Osteocyte (in vitro differentiated cells): ENCODE measurements at regions not wholly inside any gene's neighbourhood (a gene's known extent, or its start where the extent isn't known, plus 50 kb on each side); places are given as distances from the start of the nearest gene placed in this dataset.

Experiments used
- DNase-seq: peaks from one replicate; pipeline ENCODE4 v3.0.0; 2021; ENCODE audit warnings: mixed read lengths; ENCODE audit not compliant: unreplicated experiment; ENCODE audit errors: extremely low spot score
- H3K27ac Mint-ChIP-seq: one replicate; pipeline ENCODE4 v1.8.0; 2021; ENCODE audit warnings: mild to moderate bottlenecking, mixed read lengths; ENCODE audit not compliant: unreplicated experiment
- H3K27me3 Mint-ChIP-seq: one replicate; pipeline ENCODE4 v1.8.0; 2021; ENCODE audit warnings: mixed read lengths; ENCODE audit not compliant: unreplicated experiment
- H3K36me3 Mint-ChIP-seq: one replicate; pipeline ENCODE4 v1.8.0; 2021; ENCODE audit warnings: mixed read lengths; ENCODE audit not compliant: unreplicated experiment
- H3K4me1 Mint-ChIP-seq: one replicate; pipeline ENCODE4 v1.8.0; 2021; ENCODE audit warnings: mixed read lengths; ENCODE audit not compliant: unreplicated experiment
- H3K4me3 Mint-ChIP-seq: one replicate; pipeline ENCODE4 v1.8.0; 2021; ENCODE audit warnings: mild to moderate bottlenecking, moderate library complexity, mixed read lengths; ENCODE audit not compliant: unreplicated experiment
- H3K9me3 Mint-ChIP-seq: one replicate; pipeline ENCODE4 v1.8.0; 2021; ENCODE audit warnings: mixed read lengths; ENCODE audit not compliant: unreplicated experiment
- CTCF ChIP-seq: fragments of 200-600 bp; sonication (generic); IDR thresholded peaks from 2 replicates; pipeline ENCODE4 v1.5.0; 2021; ENCODE audit warnings: antibody characterized with exemption, mild to moderate bottlenecking, moderate library complexity

- no peaks in the 10 kb centered on the region for H3K36me3 Mint-ChIP-seq
- no peaks in the 10 kb centered on the region for H3K9me3 Mint-ChIP-seq
- TF ChIP-seq CTCF = no peak
- DNase-seq = no peak
- peaks cover 67% of the 10 kb centered on the region for H3K27me3 Mint-ChIP-seq
- H3K27ac Mint-ChIP-seq = no peak overlapping the region
- no peaks in the 10 kb centered on the region for H3K4me1 Mint-ChIP-seq
- no peak overlapping the region for H3K4me3 Mint-ChIP-seq
These were observed 57.6 kb downstream of the JRKL start for GRCh38 chr11:96447208-96448110.

DNA sequence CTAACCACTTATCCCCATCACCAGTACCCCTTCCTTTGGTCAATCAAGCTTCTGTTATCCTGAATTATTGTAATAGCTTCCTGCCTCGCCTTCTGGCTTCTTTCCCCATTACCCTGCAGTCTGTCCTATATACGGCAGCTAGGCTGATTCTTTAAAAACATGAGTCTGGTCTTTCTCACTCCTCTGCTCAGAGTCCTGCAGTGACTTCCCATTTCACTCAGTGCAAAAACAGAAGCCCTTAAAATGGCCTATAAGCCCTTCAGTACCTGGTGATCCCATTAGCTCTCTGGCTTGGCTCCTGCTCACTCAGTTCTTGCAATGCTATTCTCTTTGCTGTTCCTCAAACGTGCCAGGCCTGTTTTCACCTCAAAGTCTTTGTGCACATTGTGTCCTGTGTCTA, 58.4 kb downstream of the JRKL start:
- Mint-ChIP-seq H3K9me3 (no peaks in the 10 kb centered on the region), H3K4me1 (no peaks in the 10 kb centered on the region), H3K27ac (no peak overlapping the region), H3K27me3 (peaks cover 59% of the 10 kb centered on the region), H3K4me3 (no peak overlapping the region), H3K36me3 (no peaks in the 10 kb centered on the region)
- TF ChIP-seq CTCF = no peak
- DNase-seq = no peak

GRCh38 chr11:96456111-96456510, 66.3 kb downstream of the JRKL start:
- no peak for TF ChIP-seq CTCF
- no peak for DNase-seq
- no peak overlapping the region for H3K27ac Mint-ChIP-seq
- H3K36me3 Mint-ChIP-seq = no peaks in the 10 kb centered on the region
- no peaks in the 10 kb centered on the region for H3K4me1 Mint-ChIP-seq
- no peak overlapping the region for H3K4me3 Mint-ChIP-seq
- no peaks in the 10 kb centered on the region for H3K9me3 Mint-ChIP-seq
- peaks cover 56% of the 10 kb centered on the region for H3K27me3 Mint-ChIP-seq

GRCh38 chr11:96459751-96460150, 69.9 kb downstream of the JRKL start:
- Mint-ChIP-seq H3K4me1 (peaks cover 2% of the 10 kb centered on the region), H3K27me3 (peaks cover 71% of the 10 kb centered on the region), H3K9me3 (no peaks in the 10 kb centered on the region), H3K27ac (no peak overlapping the region), H3K4me3 (no peak overlapping the region), H3K36me3 (no peaks in the 10 kb centered on the region)
- no peak for DNase-seq
- TF ChIP-seq CTCF = no peak

DNA sequence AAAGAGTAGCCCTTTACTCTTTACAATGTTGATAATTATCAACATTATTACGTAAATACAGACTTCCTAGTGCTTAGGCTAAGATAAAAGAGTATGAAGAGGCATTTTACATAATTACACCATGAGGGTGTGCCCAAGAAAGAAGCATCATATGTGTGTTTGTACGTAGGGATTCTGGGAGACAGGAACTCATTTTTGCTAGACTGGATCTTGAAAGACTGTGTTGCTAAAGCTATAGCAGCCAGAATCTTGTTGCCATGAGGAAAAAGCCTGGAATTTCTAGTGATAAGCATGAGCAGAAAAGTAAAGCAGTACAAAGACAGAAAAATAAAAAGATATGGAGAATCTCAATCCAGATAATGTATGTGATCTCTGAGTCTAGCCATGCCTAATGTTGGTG, 72.1 kb downstream of the JRKL start:
- Mint-ChIP-seq H3K4me3 (no peak overlapping the region), H3K27me3 (peaks cover 65% of the 10 kb centered on the region), H3K9me3 (no peaks in the 10 kb centered on the region), H3K27ac (no peak overlapping the region), H3K36me3 (no peaks in the 10 kb centered on the region), H3K4me1 (peaks cover 2% of the 10 kb centered on the region)
- DNase-seq = no peak
- TF ChIP-seq CTCF = no peak
